ENCODE measurements at regions not wholly inside any gene's neighbourhood (a gene's known extent, or its start where the extent isn't known, plus 50 kb on each side); places are given as distances from the start of the nearest gene placed in this dataset.
"Not testable (repeated sequence)": the region's sequence is repeated elsewhere in the genome, so short reads cannot be mapped to it uniquely, and the experiment has no call there.

DNA sequence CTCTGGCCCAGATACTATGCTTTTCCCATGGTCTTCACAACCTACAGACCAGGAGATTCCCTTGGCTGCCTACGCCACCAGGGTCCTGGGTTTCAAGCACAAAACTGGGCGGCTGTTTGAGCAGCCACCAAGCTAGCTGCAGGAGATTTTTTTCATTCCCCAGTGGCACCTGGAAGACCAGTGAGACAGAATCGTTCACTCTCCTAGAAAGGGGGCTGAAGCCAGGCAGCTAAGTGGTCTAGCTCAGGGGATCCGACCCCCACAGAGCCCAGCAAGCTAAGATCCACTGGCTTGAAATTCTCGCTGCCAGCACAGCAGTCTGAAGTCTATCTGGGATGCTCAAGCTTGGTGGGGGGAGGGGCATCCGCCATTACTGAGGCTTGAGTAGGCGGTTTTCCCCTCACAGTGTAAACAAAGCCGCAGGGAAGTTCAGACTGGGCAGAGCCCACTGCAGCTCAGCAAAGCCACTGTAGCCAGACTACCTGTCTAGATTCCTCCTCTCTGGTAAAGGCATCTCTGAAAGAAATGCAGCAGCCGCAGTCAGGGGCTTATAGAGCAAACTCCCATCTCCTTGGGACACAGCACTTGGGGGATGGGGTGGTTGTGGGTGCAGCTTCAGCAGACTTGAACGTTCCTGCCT lies 168.7 kb upstream of the ADAMTSL1 start:
- not testable (repeated sequence) for DNase-seq

DNA sequence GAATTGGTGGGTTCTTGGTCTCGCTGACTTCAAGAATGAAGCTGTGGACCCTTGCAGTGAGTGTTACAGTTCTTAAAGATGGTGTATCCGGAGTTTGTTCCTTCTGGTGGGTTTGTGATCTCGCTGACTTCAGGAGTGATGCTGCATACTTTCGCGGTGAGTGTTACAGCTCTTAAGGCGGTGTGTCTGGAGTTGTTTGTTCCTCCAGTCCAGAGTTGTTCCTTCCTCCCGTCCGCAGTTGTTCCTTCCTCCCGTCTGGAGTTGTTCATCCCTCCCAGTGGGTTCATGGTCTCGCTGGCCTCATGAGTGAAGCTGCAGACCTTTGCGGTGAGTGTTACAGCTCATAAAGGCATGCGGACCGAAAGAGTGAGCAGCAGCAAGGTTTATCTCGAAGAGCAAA lies 159.6 kb upstream of the ADAMTSL1 start:
- DNase-seq: no peak

DNA sequence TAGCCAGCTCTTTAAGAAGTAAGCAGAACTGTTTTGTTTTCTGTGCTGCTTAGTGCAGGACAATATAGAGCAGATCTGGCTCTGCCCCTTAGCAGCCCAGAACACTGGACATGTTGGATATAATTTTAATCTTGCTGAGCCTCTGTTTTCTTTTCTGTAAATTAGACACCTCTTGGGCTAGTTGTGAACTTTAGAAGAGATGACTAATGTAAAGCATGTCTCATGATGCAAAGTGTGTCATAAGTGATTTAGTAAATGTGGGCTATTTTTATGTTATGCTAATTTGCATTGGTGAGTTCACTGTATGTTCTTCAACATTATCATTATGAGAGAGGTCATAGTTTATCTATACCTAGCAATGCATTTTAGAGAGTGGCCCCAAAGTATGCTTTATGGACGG lies 156.1 kb upstream of the ADAMTSL1 start:
- no peak for DNase-seq

DNA sequence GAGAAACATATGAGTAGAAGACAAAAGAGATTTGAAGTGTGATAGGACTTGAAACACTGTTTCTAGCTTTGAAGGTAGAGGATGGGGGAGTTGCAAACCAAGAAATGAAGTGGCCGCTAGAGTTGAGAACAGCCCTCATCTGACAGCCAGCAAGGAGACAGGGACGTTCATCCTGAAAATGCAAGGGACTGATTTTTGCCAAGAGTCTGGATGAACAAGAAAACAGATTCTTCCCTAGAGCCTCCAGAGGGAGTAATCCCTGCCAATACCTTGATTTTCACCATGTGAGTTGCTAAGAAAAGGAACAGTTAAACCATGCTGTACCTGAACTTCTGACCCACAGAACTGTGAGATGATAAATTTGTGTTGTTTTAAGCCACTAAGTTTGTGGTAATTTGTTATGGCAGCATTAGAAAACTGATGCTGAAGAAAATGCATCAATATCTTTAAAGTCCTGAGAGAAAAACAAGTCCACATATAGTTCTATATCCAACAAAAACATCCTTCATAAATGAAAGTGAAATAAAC lies 154.0 kb upstream of the ADAMTSL1 start:
- DNase-seq: no peak

DNA sequence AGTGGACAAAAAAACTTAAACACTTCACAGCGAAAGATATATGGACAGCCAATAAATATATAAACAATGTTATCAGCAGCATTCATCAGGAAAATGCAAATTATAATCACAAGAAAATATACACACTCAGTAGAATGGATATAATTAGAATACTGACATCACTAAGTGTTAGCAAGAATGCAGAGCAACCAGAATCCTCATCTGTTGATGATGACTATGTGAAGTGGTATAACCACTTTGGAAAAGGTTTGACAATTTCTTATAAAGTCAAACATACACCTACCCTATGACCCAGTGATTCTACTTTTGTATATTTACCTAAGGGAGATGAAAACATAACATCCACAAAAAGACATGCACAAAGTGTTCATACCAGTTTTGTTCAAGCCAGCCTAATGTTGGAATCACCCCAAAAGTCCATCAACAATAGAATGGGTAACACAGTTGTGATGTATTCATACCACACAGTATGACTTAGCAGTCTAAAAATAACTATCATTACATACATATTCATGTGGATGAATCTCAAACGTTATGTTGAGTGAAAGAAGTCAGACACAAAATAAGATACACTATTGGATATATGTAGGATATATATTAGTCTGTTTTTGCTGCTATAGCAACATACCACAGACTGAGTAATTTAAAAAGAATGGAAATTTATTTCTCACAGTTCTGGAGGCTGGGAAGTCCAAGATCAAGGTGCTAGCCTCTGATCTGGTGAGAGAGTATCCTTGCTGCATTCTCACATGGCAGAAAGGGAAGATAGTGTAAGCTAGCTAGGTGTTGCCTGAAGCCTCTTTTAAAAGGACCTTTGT lies 148.8 kb upstream of the ADAMTSL1 start:
- DNase-seq: no peak

DNA sequence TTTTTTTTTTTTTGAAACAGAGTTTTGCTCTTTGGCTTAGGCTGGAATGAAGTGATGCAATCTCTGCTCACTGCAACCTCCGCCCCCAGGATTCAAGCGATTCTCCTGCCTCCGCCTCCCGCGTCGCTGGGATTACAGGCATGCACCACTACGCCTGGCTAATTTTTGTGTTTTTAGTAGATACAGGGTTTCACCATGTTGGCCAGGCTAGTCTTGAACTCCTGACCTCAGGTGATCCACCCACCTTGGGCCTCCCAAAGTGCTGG lies 148.3 kb upstream of the ADAMTSL1 start:
- not testable (repeated sequence) for DNase-seq

DNA sequence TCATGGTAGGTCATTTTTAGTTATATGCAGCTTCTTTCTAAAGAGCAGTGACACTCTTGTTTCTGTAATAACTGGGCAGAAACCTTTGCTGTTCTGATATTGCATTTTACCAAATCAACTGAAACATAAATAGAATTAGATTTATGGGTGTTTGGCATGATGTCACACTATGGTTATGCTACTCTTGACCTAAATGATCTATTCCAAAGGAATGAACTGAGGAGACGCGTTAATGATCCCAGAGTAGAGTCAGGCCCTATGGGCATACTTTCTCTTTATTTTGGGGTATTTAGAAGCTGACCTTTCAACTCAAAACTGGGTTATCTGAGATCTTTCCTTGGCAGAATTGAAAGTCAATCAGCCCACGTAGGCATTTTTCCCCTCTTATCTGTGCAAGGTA lies 146.8 kb upstream of the ADAMTSL1 start:
- DNase-seq: no peak

DNA sequence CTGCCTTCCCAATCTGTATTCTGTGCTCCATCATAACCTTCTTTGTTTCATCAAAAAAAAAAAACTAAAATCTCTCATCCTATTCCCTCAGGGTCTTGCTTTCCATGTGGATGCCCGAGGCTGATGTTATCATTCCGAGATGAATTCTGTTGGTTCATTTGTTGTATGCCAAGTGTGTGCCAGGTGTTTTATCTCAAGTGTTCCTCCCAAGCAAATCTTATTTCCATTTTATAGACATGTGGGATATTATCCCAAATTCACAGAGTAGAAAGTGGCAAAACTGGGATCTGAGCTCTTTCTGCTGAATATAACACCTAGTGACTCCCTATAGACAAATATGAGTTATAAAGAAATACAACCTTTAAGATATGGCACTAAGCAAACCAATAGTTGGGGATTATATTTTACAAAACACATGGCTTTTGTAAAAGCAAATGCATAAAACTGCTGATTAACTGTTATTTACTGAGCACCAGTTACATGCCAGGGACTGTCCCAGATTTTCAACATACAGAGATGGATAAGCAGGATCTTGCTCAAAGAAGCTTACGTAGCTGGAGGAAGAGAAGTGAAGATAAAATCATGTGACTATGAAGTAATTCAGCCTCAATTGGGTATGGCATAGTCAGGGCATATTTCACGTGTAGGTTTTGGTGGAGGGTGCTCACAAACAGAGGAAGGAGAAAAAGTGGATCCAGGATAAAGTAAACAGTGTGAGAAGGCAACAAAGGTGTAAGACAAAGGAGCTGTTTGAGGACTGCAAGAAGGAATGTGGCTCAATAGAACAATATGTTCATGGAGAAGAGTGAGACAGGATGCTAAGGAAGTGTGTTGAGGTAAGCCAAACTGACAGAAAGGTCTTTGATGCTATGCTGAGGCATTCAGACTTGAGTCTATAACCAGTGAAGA lies 143.3 kb upstream of the ADAMTSL1 start:
- DNase-seq: no peak

DNA sequence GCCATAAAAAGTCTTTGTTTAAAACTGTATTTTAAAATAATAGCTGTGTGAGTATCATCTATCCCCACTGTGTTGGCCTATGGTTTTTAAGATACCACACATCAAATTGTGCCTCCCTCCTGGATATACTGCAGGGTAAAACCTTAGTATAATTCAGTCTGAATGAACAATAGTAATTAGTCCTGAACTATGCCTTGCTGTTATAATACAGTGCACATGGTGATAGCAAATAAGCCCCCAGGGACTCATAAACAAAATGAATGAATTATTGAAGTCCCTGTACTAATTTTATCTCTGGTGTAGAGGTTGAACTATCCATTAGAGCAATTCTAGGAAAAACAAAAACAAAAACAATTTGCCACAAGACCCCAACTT lies 142.7 kb upstream of the ADAMTSL1 start:
- DNase-seq: no peak

DNA sequence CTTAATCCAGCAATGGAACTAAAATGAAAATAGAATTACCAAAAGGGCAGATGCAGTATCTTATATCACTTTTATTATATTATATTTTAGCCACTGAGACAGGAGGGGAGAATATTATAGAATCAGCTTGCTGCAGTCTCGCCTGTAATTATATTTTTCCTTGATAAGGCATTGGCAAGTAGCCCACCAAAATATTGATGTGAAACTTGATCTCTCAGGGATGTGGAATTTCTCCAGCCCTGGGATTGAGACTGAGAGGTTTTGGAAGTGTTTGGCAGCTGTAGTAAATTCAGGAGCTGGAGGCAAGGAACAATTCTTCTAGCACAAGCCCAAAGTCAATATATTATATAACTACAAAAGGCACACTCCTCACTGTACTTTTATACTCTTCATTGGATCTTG lies 142.1 kb upstream of the ADAMTSL1 start:
- no peak for DNase-seq

DNA sequence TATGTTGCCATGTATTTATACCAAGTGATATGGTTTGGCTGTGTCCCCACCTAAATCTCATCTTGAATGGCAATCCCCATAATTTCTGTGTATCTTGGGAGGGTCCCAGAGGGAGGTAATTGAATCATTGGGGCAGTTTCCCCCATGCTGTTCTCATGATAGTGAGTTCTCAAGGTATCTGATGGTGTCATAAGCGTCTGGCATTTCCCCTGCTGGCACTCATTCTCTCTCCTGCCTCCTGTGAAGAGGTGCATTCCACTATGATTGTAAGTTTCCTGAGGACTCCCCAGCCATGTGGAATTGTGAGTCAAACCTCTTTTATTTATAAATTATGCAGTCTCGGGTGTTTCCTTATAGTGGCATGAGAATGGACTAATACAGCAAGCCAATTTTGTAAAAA lies 140.8 kb upstream of the ADAMTSL1 start:
- no peak for DNase-seq

DNA sequence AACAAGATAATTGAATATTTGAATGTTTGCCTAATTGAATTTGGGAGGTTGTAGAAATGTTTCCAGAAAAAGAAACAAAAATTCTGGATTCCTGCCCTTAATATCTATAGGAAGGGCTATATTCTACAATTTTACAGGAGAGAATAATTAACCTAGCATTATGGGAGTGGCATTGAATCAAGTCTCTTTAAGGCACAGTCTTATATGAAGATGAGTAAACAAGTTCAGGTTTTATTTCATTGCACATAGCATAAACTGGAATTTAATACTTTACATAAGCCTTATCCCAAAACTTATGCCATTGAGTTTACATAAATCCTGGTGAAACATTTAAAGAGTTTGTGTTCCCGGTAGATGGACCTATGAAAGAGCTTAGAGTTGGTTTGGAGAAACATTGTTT lies 138.1 kb upstream of the ADAMTSL1 start:
- no peak for DNase-seq

DNA sequence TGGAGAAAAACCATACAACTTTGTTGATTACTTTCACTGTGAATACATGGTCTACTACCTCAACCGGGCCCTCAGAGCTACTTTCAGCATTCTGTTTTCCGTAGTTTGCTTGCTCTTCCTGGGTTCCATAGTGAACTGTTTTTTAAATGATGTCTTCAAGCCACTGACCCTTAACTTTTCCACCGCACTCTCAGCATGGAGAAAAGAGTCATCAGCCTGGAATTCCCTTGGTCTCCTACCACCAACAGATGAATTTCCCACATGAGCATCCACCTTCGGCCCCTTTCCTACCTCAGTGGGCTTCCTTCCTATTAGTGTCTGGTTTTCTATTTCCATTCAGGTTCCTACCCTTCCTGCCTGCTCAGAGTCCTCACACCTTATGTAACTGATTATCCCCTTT lies 135.9 kb upstream of the ADAMTSL1 start:
- no peak for DNase-seq

DNA sequence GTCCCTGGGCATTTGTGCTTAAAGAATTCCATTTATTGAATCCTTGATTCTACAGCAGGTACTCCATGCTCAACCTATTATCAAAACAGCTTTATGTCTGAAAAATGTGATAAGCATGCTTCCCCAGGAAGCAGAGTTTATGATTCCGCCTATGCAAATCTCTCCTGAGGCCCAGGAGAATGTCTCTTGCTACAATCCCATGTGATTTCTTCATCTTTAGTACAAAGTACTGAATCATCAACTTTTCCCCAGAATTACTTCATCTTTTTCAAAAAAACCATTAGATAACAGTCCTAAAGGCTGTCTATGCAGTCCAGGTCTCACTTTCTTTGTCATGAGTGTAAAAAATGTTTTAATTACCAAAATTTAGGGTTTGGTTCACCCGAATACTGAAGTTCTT lies 130.2 kb upstream of the ADAMTSL1 start:
- DNase-seq: no peak

DNA sequence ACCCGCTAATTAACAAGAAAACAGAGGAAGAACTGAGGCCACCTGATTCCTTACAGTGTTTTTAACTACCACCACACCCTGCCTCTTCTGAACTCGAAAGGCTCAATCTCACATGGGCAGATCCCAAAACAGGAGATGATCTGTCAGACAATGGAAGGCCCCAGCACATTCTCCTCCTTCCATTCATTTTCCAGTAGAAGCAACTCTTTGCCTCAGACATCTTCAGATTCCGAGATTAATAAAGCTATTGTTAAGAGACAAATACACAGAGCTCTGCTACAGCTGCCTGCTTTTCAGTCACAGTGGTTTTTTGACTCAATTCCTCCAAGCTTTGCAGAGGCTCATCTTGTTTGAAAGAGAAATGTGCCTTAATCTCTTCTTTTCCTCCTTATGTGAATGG lies 127.2 kb upstream of the ADAMTSL1 start:
- DNase-seq: no peak

DNA sequence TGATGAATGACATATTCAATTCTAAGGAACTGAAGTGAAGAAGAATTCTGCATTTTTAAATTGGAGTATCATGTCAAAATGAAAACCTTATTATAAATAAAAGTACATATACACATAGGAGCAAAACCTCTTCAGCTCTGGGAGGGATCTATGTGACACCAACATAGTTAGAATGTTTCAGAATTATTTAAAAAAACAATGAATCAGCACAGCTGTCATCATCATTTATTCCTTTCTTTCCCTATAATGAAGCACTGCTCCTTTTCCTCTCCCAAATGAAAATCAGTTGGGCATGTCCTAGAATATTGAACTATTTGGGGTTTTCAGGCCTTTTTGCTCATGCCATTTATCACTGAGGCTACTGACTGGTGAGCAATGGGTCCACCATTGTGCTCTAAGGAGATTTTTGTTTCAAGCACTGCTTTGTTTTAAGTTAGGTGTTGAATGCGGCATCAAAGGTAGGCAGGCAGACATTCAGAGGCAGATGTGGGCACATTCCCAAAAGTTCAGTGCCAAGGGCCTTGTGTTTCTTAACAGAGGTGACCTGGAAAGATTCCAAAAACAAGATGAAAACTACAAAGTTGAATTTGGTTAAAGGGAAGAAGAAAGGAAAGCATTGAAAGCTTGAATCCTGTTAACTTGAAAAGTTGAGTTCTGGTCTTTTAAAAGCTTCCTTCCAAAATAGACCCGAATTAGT lies 126.4 kb upstream of the ADAMTSL1 start:
- no peak for DNase-seq

DNA sequence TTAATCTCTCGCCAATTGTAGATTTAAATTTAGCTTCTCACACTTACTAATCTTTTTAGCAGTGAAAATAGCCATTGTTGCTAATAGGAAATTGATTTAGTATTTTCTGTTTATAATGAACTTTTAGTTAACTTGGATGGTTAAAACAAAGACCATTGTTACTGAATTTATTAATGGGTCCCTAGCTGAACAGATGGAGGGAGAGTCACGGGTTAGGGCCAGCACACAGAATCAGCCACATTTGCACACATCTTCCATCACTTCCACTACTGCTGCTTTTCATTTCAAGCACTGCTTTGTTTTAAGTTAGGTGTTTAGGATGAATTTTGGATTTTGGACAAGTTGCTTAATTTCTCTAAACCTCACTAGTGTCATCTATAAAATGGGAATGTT lies 125.9 kb upstream of the ADAMTSL1 start:
- no peak for DNase-seq

DNA sequence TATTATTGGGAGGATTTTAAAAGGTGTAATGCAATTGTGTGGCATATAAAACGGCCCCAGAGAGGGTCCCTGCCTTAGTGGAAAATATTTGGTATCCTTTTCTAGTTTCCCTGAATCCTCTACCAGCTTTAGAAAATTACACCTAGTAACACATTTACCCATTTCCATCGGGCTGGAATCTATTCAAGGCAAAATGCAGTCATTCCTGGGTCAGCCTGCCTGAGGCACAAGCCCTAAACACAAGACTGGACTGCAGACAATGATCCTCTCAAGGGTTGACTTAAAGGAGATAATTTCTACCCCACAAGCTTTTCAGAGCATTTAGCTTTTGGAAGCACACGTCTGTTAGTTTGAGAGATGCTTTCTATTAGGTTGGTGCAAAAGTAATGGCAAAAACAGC lies 124.4 kb upstream of the ADAMTSL1 start:
- DNase-seq: no peak

DNA sequence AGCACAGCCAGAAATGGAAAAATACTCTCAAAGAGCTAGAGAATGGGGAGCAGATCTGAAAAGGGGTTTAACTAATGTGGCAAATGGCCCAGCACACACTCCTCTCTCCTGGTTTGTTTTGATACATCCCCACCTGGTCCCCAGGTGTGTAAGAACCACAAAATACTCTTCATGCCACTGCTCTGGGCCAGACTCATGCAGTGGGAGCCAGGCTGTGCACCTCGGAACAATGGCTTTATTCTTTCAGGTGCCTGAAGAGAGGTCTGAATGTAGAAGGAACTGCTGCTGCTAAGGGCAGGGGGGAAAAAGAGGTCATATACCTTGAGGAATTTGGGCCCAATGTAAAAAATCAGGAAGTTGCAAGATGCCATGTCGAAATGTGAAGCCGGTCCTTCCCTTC lies 123.9 kb upstream of the ADAMTSL1 start:
- DNase-seq: no peak

DNA sequence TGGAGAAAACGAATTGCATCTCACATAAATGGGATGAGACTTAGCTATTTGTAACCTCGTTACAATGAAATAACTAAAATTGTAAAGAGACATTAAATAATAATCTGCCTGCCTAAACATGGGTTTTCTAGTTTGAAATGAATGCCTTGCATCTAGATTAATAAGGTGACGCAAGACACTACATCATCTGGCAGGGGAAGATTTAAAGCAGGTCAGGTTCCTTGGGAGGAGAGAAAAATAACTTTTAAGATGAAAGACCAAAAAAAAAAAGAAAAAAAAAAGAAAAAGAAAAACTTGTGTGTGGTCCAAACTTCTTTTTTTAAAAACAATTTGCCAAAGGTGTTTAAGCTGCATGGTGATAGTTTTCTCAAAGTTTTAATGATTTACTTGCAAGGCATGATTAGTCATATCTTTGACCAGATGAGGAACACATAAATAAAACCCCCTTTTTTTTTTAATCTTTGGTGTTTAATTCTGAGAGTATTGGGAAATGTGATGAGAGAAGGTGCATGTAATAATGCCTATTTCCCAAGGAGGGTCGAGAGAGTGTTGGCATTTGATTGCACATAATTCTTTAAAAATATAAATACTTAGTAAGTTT lies 122.9 kb upstream of the ADAMTSL1 start:
- DNase-seq: no peak

DNA sequence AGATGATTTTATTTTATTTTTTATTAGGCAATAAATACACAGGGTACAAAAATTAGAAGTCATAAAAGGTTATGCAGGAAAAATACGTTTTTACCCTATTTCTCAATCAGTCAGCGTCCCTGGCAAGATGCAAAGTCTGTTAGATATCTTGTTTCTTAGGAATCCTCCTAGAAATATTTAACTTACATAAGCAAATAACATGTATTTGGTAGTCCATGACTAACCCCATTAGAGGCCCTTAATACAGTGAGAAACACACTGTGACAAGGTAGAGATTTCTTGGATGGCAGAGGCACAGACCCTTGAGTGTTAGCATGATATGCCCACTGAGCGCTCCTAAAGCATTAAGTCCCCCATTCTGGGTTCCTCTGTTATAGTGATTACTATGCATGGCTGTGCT lies 121.2 kb upstream of the ADAMTSL1 start:
- DNase-seq: no peak

DNA sequence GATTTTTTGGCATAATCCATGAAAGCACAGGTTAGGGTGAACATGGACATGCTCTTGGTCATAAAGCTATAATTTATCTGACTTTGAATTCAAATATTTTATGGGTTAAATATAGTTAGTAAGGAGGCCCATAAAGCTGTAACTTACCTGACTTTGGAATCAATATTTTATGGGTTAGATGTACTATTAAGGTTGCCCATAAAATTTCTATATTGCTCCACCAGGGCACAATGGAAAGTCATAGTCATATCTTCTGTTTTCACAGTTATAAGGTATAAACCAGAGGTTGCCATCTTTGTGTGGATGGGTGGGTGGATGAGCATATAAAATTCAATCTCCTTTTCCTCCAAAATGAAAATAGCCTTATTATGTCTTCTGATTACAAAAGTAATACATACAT lies 120.5 kb upstream of the ADAMTSL1 start:
- no peak for DNase-seq

DNA sequence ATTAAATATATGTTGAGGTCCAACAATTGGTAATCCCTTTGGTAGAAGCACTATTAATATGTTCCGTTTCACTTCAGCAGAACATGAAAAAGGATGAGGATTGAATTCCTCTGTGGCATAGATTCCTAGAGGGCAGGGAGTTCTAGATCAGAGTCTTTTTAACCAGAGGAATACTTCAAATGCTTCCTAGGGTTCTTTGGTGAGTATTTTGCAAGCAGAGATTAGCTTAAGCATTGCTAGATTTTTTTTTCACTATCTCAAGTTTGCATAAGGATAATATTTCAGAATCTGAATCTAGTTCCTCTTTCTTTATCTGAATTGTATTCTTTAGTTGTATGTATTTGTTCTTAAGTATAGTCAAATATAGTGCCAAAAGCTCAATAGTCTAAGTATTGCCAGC lies 116.6 kb upstream of the ADAMTSL1 start:
- no peak for DNase-seq
